GM06990 (cell line): ENCODE measurements at regions not wholly inside any gene's neighbourhood (a gene's known extent, or its start where the extent isn't known, plus 50 kb on each side); places are given as distances from the start of the nearest gene placed in this dataset.

ENCODE experiments used
- DNase-seq: peaks from one replicate; pipeline ENCODE4 v3.0.0-alpha.2; 2011; ENCODE audit not compliant: insufficient read length; ENCODE audit errors: extremely low read depth
- H3K27me3 ChIP-seq: replicated peaks from 2 replicates; pipeline ENCODE4 v1.6.0; 2011; ENCODE audit warnings: low read length; ENCODE audit not compliant: control insufficient read depth, insufficient read depth
- H3K36me3 ChIP-seq: 2 replicates; pipeline ENCODE4 v1.5.1; 2011; ENCODE audit warnings: low read length; ENCODE audit not compliant: control insufficient read depth, insufficient read depth
- H3K4me3 ChIP-seq: replicated peaks from 2 replicates; pipeline ENCODE4 v1.5.1; 2011; ENCODE audit warnings: low read depth, mild to moderate bottlenecking, control low read depth, low read length
- TF ChIP-seq, protein P1 (sequence below): IDR thresholded peaks from 2 replicates; pipeline ENCODE4 v1.5.1; 2011; ENCODE audit warnings: low read length, control low read depth, mild to moderate bottlenecking, inconsistent platforms; ENCODE audit not compliant: insufficient read depth, poor library complexity, severe bottlenecking

DNA sequence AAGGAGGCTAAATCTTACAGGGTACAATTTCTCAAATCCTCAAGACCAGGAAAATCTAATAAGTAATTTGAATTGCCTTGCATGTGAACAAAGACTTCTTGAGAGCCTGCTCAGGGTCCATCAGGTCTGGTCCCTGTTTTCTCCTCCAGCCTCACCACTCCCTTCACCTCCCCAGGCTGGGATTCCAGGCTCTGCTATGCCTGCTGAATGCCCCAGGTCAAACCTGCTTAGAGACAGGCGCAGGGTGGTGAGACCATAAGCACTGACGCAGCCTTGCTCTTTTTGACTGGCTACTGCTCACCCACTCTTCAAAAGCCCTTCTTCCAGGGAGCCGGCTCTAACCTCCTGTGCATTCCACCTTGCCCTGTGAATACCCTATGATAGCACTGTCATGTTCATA is 356.4 kb upstream of the ACVR2A start:
- no peaks in the 10 kb centered on the region for H3K36me3 ChIP-seq
- H3K4me3 ChIP-seq, result no peak overlapping the region
- DNase-seq, result no peak
- no peaks in the 10 kb centered on the region for H3K27me3 ChIP-seq
- TF ChIP-seq, protein P1, sequence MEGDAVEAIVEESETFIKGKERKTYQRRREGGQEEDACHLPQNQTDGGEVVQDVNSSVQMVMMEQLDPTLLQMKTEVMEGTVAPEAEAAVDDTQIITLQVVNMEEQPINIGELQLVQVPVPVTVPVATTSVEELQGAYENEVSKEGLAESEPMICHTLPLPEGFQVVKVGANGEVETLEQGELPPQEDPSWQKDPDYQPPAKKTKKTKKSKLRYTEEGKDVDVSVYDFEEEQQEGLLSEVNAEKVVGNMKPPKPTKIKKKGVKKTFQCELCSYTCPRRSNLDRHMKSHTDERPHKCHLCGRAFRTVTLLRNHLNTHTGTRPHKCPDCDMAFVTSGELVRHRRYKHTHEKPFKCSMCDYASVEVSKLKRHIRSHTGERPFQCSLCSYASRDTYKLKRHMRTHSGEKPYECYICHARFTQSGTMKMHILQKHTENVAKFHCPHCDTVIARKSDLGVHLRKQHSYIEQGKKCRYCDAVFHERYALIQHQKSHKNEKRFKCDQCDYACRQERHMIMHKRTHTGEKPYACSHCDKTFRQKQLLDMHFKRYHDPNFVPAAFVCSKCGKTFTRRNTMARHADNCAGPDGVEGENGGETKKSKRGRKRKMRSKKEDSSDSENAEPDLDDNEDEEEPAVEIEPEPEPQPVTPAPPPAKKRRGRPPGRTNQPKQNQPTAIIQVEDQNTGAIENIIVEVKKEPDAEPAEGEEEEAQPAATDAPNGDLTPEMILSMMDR, result no peak

DNA sequence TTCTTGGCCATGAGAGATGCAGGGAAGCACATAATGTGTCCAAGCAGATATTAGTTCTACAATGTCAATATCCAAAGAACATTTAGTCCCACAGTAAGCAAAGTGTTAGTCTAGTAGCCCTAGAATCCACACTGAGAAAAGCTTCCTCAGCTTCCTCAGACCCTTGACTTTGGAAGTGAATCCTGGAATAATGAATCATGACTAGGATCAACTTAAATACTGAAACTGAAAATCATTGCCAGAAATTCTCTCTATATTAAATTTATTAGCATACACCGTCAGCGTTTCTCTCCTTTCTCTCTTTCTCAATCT is 356.9 kb upstream of the ACVR2A start:
- no peak for DNase-seq
- no peaks in the 10 kb centered on the region for H3K36me3 ChIP-seq
- no peaks in the 10 kb centered on the region for H3K27me3 ChIP-seq
- TF ChIP-seq, protein P1, result no peak
- H3K4me3 ChIP-seq, result no peak overlapping the region

DNA sequence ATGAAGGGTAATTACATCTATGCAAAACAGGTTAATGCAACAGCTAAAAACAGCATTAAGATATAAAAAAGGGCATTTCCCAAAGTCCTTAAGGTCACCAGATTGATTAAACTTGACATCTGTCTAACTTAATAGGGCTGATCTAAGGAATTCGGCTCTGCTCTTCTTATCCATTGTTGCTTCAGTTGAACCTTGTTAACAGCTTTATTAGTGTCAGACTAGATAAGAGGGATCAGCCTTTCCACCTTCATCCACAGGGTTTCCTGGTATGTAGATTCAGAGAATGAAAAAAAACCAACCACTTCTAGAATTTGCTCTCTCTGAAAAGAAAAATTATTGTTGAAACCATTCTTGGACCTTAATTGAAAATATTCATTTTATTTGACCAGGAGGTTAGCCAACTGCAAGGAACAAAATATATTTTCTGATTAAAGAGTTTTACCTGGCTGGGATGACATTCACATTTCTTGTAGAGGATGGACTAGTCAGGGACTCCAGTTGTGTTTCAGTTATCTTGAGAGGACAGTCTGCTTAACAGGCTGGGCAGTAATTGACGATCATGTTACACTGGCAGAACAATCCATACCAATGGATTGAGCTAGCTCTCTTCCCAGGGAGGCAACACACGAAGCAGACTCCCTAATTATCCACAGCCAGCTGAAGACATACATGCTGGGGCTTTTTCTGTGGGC is 357.4 kb upstream of the ACVR2A start:
- no peak overlapping the region for H3K4me3 ChIP-seq
- no peak for DNase-seq
- no peaks in the 10 kb centered on the region for H3K36me3 ChIP-seq
- H3K27me3 ChIP-seq, result no peaks in the 10 kb centered on the region
- TF ChIP-seq, protein P1, result no peak

DNA sequence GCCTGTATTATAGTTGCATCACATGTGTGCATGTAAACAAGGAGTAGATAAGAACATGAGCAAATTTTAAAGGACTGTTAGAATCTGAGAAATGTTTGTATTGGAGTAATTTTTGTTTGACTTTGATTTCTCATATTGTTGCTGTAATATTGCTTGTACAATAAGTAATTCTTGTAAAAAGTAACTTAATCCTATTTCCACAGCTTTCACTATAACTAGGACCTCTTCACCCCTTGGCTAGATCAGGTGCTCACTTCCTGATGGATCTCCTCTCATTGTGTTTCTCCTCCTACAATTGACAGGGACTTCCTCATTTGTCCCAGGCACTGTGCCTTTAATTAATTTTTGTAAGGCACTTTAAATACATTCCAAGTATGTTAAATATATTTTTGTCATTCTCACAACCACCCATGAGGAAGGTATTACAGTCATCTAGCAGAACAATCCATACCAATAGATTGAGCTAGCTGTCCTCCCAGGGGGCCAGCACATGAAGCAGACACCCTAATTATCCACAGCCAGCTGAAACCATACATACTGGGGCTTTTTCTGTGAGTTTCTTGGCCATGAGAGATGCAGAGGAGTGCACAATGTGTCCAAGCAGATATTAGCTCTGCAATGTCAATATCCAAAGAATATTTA is 359.5 kb upstream of the ACVR2A start:
- Histone ChIP-seq H3K27me3 (no peaks in the 10 kb centered on the region), H3K36me3 (no peaks in the 10 kb centered on the region), H3K4me3 (no peak overlapping the region)
- DNase-seq, result no peak
- TF ChIP-seq, protein P1, result no peak

DNA sequence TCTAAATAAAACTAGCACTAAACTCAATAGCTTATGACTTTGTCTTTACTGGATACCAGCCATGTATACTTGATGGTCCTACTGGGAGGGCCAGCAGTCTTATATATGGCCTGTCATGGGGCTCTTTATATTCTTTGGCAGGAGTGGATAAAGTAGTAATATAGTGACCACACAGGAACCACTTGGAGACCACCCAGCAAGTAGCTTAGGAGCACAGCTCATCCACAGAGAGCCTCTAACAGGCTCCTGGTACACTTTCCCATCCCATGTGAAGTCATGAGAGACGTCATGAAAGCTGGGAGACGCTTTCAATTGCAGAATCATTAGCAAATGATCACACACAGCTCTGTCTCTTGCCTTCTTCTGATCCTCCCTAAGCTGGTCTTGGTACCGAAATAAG is 360.9 kb upstream of the ACVR2A start:
- no peak for DNase-seq

More for the DNA sequence above, 360.9 kb upstream of the ACVR2A start:
- no peaks in the 10 kb centered on the region for H3K27me3 ChIP-seq
- no peaks in the 10 kb centered on the region for H3K36me3 ChIP-seq
- TF ChIP-seq, protein P1, result no peak
- H3K4me3 ChIP-seq, result no peak overlapping the region
